Left renal pelvis (tissue), 4 donors: ENCODE measurements at regions not wholly inside any gene's neighbourhood (a gene's known extent, or its start where the extent isn't known, plus 50 kb on each side); places are given as distances from the start of the nearest gene placed in this dataset.
"Not testable (repeated sequence)": the region's sequence is repeated elsewhere in the genome, so short reads cannot be mapped to it uniquely, and the experiment has no call there.

Experiments
- DNase-seq, 4 donors: peaks; one replicate each; pipeline ENCODE4 v3.0.0-alpha.2; 2013; ENCODE audit warnings: low read depth in 4 of 4, low spot score in 3 of 4

DNA sequence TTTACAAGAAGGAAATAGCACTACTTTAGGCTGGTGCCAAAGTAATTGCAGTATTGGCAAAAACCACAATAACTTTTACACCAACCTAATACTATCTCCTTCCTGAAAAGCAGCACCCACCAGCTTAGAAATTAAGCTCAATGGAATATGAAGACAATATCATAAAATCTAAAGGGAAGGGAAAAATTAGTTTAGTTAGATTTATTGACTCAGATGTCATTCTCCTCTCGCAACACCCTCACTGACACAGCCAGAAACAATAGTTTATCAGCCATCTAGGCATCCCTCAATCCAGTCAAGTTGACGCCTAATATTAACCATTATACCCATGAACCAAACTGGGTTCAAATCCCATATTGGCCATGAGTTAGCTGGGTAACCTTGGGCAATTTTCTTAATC, 820.4 kb upstream of the EPHA5 start:
- DNase-seq = no peak

DNA sequence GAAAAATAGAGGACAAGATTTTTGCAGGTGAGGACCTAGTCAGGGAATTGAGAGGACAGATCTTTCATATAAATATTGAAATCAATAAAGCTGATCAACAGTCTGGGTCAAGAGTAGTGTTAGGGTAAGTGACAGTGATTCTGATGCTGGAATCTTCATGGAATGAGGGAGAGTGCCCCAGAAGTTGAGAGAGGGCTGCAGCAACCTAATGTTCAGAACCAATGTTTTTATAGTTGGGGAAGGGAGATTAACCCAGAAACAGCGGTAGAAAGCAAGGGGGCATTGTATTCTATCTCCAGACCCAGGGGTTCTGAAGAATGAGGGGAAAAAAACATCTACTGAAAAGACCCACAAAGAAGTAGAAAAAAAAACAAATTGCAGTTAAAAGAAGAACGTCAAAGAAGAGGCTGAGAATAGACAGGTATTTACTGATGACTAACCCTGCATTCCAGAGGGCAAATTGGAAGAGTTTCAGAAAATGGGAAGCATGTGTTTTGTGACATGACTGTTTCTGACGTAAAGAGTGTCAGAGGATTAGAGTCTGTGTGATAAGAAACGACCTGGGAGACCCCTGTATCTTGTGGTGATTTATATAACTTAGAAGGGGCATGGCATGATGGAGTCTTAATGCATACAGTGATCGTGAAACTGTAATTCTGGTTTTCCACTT, 819.6 kb upstream of the EPHA5 start:
- DNase-seq = no peak

DNA sequence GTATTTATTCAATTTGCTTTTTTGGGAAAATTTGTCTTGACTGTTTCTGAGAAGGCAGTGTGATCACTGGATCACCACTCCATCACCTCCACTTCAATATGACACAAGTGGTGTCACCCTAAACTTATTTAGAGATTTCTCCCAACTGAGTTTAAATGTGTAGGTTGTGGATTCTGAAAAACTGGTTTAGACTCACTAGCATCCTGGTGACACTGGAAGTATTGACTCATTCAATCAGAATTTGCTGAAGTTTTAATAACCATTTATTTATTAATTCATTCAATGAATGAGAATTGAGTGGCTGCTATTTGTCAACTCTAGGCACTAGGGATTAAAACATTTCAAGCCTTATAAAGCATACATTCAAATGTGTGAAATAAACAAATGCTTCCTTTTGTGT, 819.1 kb upstream of the EPHA5 start:
- no peak for DNase-seq

DNA sequence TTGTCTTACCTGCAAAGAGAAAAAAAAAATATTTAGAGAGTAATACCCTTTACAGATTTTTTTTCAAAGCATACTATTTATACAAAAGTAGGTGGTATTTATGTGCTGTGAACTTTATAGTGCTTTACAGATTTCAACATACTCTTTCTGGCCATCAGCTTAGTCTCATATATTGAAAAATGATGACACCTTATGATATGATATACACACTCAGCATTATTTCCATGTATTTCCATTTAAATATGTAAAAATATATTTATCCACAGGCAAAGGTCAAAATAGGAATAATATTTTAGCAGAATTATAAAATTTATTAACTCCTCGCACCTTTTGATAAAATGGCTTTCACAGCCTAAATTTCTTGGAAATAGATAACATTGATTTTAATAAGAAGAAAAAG, 815.8 kb upstream of the EPHA5 start:
- DNase-seq = no peak

DNA sequence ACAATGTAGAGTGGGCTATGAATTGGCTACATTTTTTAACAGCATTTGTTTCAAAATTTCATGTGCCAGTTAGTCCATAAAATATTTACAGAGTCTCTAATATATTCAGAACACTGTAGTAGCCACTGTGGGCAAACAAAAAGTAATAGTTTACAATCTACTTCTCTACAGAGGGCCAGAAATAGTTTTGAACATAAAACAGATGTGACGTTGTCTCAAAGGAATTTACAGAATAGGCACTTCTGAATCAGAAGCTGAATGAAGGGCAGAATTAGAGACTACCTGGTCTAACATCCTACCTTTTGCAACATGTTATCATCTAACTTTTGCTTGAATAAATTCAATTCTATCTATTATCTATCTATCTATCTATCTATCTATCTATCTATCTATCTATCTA, 811.9 kb upstream of the EPHA5 start:
- DNase-seq = no peak

DNA sequence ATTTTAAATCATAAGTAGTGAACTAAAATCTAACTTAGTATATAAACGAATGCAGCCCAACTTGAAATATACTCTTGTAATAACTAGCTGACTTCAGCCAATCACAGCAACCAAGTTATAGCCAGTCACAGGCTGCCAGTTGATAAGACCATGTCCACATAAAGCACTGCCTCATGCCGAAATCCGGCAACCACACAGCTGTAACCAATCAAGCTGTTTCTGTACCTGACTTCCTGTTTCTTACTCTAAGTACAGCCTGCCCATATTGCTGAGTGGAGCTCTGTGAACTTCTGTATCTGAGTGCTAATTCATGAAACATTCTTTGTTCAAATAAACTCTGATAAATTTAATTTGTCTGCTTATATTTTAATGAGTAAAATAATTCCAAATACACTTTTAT, 805.3 kb upstream of the EPHA5 start:
- no peak for DNase-seq

DNA sequence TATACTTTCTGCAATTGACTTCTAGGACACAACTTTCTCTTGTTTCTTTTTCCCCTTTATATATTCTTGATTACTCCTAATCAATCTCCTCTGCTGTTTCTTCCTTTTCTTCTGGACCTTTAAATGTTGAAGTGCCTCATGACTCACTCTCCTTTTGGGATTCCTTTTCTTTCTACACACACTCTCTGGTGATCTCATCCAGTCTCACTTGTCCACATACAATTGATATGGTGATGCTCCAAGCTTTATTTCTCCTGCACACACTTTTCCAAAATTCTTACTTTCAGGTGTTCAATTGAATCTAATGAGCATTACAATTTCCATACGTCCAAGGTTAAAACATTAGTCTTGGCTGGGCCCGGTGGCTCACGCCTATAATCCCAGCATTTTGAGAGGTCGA, 794.8 kb upstream of the EPHA5 start:
- no peak for DNase-seq

DNA sequence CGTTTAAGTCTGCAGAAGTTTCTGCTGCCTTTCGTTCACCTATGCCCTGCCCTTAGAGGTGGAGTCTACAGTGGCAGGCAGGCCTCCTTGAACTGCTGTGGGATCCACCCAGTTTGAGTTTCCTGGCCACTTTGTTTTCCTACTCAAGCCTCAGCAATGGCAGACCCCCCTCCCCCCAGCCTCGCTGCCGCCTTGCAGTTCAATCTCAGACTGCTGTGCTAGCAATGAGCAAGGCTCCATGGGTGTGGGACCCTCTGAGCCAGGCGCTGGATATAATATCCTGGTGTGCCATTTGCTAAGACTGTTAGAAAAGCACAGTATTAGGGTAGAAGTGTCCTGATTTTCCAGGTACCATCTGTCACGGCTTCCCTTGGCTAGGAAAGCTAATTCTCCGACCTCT, 792.6 kb upstream of the EPHA5 start:
- DNase-seq = not testable (repeated sequence)

DNA sequence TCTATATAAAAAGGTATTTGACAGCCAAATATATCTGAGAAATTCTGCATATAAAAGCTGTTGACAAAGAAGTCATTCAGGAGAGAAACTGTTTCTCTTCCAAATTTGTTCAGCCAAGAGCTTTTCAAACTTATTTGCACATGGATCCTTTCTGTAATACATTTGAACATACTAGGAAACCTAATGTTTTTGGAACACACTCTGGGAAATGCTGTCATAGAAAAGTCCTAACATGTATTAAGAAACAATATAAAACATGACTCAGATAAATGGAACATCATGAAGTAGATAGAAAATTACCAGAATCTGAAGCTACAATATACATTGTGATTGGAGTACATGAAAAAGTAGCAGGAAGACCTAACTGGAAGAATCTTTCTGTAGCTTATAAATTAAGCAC, 781.5 kb upstream of the EPHA5 start:
- no peak for DNase-seq

DNA sequence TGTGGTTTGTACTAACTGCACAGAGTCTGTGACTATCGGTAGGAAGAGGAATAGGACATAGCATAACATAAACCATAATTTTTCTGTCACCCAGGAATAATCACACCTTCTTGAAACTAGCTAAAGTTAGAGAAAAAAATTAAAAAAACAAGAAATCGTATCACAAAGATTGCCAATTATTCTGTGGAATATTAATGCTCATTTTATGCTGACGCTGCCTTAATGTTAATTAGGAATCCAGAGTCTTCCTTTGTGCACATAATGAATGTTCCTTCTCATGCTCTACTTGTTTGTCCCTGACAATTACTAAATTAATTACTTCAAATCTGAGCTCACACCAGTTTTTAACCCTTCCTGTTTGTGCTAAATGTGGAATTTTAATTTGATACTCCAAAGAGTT, 772.7 kb upstream of the EPHA5 start:
- no peak for DNase-seq

DNA sequence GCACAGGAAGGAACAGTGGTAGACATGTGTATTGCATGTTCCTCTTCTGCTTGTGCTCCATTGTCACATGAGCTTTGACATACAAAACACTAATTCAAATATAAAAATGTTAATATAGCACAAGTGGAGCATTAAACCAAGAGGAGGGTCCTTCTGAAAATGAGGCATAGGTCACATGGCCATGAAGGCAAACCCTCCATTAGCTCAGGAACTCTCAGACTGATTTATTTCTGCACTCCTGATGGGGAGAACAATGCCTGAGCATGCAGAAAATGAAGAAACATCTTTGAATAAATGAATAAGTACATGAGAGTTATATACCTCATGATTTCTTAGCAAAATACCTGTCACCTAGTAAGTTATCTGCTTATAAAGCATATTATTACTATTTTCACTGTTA, 769.2 kb upstream of the EPHA5 start:
- no peak for DNase-seq

DNA sequence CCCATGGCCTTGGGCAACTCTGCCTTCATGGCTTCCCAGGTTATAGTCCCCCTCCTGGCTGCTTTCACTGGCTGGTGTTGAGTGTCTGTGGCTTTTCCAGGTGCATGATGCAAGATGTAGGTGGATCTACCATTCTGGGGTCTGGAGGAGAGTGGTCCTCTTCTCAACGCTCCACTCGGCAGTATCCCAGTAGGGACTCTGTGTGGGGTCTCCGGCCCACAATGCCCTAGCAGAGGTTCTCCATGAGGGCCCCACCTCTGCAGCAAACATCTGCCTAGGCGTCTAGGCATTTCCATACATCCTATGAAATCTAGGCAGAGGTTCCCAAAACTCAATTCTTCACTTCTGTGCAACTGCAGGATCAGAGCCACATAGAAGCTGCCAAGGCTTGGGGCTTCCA, 763.4 kb upstream of the EPHA5 start:
- DNase-seq = no peak

DNA sequence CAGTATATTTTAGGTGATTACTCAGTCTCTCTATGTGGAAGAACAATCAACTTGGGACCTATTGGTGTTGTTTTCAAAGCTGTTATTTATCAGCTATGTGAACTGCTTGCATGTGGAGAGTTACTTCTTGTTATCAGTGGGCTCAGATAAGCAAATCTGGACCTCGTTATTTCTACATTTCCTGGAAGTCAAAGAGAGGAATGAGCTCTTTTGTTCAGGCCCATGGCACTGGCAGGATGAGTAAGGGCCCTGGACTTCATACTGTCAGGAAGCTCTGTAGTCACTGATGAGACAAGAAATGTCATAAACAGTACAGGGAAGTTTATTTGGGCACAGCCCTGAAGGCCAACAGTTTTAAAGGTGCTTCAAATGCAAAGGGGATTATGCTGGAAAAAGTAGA, 760.6 kb upstream of the EPHA5 start:
- no peak for DNase-seq

DNA sequence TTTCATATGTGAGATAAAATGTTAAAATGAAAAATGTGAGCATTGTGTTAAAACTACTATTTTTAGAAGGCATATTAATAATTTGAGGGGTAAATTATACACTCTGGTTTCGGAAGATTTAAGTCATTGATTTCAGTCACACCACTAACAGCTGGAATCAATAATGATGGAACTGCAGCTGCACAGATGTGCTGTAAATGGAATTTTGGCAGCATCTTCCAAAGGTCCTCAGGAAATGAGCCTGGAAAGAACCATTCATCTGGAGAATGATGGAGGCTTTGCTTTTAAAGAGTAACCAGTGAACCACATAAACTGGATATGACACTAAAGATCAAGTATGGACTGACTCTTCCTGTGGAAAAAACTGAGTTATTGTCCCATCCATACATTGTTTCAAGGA, 759.0 kb upstream of the EPHA5 start:
- DNase-seq = no peak

DNA sequence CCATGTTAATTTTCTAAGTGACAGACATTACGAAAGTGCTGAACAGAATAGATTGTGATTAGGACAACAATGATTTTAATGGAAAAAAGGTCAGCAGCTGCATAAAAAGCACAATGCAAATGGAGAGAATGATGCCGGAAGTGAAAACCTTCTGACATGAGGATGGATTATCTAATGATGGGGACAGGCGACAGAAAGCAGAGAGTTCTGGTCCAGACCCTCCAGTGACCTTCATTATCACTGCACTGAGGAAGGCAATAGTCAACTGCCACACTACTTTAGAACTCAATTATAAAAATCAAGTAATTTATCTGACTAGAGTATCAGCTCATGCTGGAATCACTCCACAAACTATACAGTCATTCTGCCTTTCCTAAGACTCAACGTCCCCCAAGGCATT, 746.1 kb upstream of the EPHA5 start:
- no peak for DNase-seq

DNA sequence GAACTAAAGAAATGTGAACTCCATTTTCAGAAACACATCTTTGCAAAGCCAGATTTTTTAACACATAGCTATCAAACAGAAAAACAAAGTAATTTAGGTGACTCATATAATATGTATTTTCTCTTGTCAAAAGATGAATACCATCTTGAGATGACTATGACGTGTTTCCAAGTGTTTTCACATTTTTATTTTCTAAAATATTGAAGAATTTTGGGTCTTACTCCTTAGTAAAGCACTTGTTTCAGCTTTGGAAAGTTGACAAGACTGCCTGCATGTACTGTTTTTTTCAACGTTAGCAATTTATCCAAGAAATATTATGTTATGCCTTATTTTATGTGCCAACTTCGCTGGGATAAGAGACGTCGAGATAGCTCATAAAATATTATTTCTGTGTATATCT, 733.9 kb upstream of the EPHA5 start:
- no peak for DNase-seq

DNA sequence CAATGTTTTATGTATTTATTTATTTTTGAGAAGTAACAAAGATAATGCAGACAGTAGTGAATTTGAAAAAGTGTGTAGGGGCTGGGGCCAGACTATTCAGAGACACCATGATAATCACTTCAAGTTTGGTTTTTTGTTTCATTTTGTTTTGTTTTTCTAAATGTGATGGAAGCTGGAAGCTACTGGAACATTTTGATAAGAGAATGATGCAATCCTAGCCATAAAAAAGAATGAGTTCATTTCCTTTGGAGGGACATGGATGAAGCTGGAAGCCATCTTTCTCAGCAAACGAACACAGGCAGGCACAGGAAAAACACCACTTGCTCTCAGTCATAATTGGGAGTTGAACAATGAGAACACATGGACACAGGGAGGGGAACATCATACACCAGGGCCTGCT, 706.6 kb upstream of the EPHA5 start:
- DNase-seq = no peak

DNA sequence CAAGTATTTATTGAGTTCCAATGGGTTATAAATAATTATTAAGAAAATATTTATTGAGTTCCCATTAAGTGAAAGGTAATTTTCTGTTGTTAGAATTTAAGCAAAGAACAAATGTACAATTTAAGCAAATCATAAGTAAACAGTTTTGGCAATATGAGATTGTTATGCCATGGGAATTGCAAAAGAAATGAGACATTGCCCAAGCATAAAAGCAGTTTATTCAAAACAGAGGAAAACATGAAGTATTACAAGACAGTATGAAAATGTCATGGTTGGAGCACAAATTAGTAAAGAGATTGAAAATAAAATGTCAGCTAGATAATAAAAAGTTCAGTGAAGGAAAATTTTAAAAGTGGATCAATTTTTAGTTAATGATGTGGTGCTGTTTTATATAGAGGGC, 706.1 kb upstream of the EPHA5 start:
- no peak for DNase-seq

DNA sequence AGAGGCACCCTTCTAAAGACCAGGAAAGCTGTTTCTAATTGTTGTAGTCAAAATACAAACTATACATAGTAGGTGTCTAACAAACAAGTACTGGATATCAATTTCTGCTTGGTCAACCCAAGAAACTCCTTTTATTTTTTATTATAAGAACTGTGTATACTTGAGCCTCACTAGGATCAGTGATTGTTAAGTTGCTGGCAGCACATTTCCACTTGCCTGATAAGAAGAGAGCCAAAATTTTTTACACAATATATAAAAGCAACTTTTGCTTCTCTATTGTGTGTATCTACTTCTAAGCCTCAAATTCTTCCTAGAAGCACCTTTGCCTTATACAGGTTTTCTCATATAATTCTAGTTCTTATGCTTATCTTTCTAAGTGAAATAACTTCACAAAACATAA, 703.0 kb upstream of the EPHA5 start:
- no peak for DNase-seq

DNA sequence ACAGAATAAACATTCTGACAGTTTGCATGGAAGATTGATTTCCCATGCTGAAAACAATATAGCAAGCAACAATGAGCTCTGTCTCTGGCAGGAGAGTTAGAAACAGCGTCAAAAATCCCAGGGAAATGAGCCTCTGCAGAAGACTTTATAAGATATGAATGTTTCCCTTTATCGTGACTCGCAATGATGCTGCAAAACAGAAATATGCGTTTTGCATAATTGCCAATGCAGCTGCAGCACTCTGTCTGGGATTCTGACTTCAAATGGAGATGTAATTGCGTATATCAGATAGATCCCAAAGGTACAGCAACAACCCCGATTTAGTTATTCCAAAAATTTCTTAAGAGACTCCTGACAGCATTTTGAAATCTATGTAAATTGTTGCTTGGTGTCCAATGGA, 702.4 kb upstream of the EPHA5 start:
- DNase-seq = no peak

DNA sequence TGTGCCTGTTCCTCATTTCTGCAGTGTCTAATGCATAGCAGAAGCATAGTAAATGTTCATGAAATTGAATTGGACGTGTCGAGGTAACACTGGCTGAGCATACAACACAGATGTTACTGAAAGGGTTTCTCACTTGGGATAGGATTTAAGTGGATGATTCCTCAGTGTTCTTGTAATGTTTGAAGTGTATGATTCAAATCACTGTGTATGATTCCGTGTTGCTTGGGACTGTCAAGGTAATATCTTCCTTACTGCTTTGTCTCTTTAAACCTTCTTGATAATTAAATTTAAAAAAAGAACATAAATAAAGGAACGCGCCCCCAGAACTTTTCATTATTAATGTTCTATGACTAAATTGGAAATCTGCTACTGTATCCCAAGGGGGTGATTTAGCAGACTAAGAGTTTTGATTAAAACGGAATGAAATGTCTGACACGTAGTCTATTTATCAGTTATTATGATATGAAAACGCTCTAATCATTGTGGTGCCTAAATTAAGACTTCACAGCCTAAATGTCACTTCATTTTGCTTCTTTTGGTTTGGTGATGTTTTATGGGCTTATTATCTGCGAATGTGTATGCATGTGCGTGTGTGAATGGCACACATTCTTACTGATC, 696.9 kb upstream of the EPHA5 start:
- DNase-seq = no peak

DNA sequence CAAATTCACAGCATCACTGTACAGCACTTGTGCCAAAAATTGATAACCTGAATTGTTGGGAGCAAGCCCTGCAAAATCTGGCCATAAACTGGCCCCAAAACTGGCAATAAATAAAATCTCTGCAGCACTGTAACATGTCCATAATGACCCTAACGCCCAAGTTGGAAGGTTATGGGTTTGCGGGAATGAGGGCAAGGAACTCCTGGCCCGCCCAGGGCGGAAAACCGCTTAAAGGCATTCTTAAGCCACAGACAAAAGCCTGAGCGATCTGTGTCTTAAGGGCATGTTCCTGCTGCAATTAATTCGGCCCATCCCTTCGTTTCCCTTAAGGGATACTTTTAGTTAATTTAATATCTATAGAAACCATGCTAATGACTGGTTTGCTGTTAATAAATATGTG, 690.1 kb upstream of the EPHA5 start:
- not testable (repeated sequence) for DNase-seq

DNA sequence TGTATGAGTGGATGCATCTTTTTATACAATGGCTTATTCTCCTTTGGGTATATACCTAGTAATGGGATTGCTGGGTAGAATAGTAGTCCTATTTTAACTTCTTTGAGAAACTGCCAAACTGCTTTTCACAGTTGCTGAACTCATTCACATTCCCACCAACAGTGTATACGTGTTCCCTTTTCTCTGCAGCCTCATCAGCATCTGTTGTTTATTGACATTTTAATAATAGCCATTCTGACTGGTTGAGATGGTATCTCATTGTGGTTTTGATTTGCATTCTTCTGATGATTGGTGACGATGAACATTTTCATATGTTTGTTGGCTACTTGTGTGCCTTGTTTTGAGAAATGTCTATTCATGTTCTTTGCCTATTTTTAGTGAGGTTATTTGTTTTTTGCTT, 687.0 kb upstream of the EPHA5 start:
- no peak for DNase-seq
